ENCODE measurements at regions not wholly inside any gene's neighbourhood (a gene's known extent, or its start where the extent isn't known, plus 50 kb on each side); places are given as distances from the start of the nearest gene placed in this dataset.
A peak's percentile ranks its signal among the peaks of the same experiment; 100 is the strongest.
"Not testable (repeated sequence)": the region's sequence is repeated elsewhere in the genome, so short reads cannot be mapped to it uniquely, and the experiment has no call there.

GRCh38 chr3:176839901-176840300 is 357.4 kb downstream of the TBL1XR1 start:
- no peaks in the 10 kb centered on the region; the same call in none of the 2 replicates for H3K9me2 ChIP-seq (ENCODE audit: insufficient read depth)
- BruUV-seq (replicated peaks): no TSS peak
- no peaks in the 10 kb centered on the region for H4K20me1 ChIP-seq (ENCODE audit: insufficient read depth)
- no peak for TF ChIP-seq CTCF (conservative IDR thresholded peaks at IDR 0.05)
- no peak for TF ChIP-seq EZH2 (IDR thresholded peaks at IDR 0.05; ENCODE audit: low read depth)
- H3K27ac ChIP-seq: no peak overlapping the region
- ChIA-PET POLR2A (ENCODE audit: unreplicated experiment) (no interaction called here), CTCF (no interaction called here)
- no peaks in the 10 kb centered on the region for H3K79me2 ChIP-seq (ENCODE audit: low read depth)
- no peaks in the 10 kb centered on the region for H3K36me3 ChIP-seq (ENCODE audit: low read depth)
- intact Hi-C loops (cut with micrococcal nuclease; ENCODE audit: unreplicated experiment): no loop called here
- no peak overlapping the region for H3K4me2 ChIP-seq
- H3K9me3 ChIP-seq (ENCODE audit: insufficient read depth, low read depth): no peaks in the 10 kb centered on the region
- H2AFZ ChIP-seq: no peak overlapping the region
- no peak overlapping the region for H3K4me3 ChIP-seq
- no peaks in the 10 kb centered on the region for H3K27me3 ChIP-seq (ENCODE audit: insufficient read depth, low read depth)
- no peak for DNase-seq
- no peaks in the 10 kb centered on the region for H3F3A ChIP-seq (ENCODE audit: insufficient read depth, low read depth)
- no peaks in the 10 kb centered on the region for H3K4me1 ChIP-seq (replicated peaks; ENCODE audit: insufficient read depth)

- H4K20me1 ChIP-seq (ENCODE audit: insufficient read depth): no peaks in the 10 kb centered on the region
- no peak for TF ChIP-seq EZH2 (IDR thresholded peaks at IDR 0.05; ENCODE audit: low read depth)
- no peak for TF ChIP-seq CTCF (conservative IDR thresholded peaks at IDR 0.05)
- ChIA-PET POLR2A (ENCODE audit: unreplicated experiment) (no interaction called here), CTCF (no interaction called here)
- H3K4me2 ChIP-seq: no peak overlapping the region
- no peak overlapping the region for H3K27ac ChIP-seq
- no peaks in the 10 kb centered on the region for H3K79me2 ChIP-seq (ENCODE audit: low read depth)
- intact Hi-C loops (cut with micrococcal nuclease; ENCODE audit: unreplicated experiment): no loop called here
- no peaks in the 10 kb centered on the region; the same call in none of the 2 replicates for H3K9me2 ChIP-seq (ENCODE audit: insufficient read depth)
- no peaks in the 10 kb centered on the region for H3K27me3 ChIP-seq (ENCODE audit: insufficient read depth, low read depth)
- H3K4me1 ChIP-seq (replicated peaks; ENCODE audit: insufficient read depth): no peaks in the 10 kb centered on the region
- no TSS peak for BruUV-seq (replicated peaks)
- no peaks in the 10 kb centered on the region for H3K36me3 ChIP-seq (ENCODE audit: low read depth)
- H3F3A ChIP-seq (ENCODE audit: insufficient read depth, low read depth): no peaks in the 10 kb centered on the region
- H3K9me3 ChIP-seq (ENCODE audit: insufficient read depth, low read depth): no peaks in the 10 kb centered on the region
- H2AFZ ChIP-seq: no peak overlapping the region
- H3K4me3 ChIP-seq: no peak overlapping the region
- no peak for DNase-seq
These were observed 357.8 kb downstream of the TBL1XR1 start for GRCh38 chr3:176839466-176839865.

- DNase-seq; H3K27ac ChIP-seq; H2AFZ ChIP-seq; CTCF ChIA-PET; H3K9me2 ChIP-seq (ENCODE audit: insufficient read depth); H3K79me2 ChIP-seq (ENCODE audit: low read depth); POLR2A ChIA-PET (ENCODE audit: unreplicated experiment); H3K36me3 ChIP-seq (ENCODE audit: low read depth); H3K27me3 ChIP-seq (ENCODE audit: insufficient read depth, low read depth); BruUV-seq (replicated peaks); H4K20me1 ChIP-seq (ENCODE audit: insufficient read depth); H3K4me1 ChIP-seq (replicated peaks; ENCODE audit: insufficient read depth); H3F3A ChIP-seq (ENCODE audit: insufficient read depth, low read depth); H3K9me3 ChIP-seq (ENCODE audit: insufficient read depth, low read depth); intact Hi-C loops (cut with micrococcal nuclease; ENCODE audit: unreplicated experiment): not testable (repeated sequence)
- peak overlapping the region; percentile 22; the same call in 1 of the 2 replicates for H3K4me3 ChIP-seq
- peak overlapping the region; percentile 30; the same call in 1 of the 2 replicates for H3K4me2 ChIP-seq
These were observed 370.0 kb downstream of the TBL1XR1 start for GRCh38 chr3:176827244-176827643.

DNA sequence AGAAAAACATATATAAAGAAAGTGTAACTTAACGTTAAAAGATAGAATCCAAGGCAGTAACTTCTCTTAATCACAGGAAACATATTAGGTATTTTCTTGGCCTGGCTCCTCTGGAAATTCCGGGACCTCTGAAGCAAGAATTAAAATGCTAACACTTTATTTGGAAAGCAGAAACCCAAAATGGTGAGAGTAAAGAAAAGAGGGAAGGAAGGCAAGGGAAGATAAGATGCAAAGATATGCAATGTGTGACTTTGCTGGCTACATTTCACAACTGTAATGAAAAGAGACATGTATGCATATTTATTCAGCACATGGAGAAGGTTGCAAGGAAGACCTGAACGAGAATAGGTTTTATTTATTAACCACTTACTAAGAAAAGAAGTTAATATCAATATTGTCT is 372.5 kb downstream of the TBL1XR1 start:
- no peaks in the 10 kb centered on the region for H4K20me1 ChIP-seq (ENCODE audit: insufficient read depth)
- H3K9me3 ChIP-seq (ENCODE audit: insufficient read depth, low read depth): no peaks in the 10 kb centered on the region; the same call in none of the 2 replicates
- H3K79me2 ChIP-seq (ENCODE audit: low read depth): no peaks in the 10 kb centered on the region
- no TSS peak for BruUV-seq (replicated peaks)
- H3K4me1 ChIP-seq (replicated peaks; ENCODE audit: insufficient read depth): no peaks in the 10 kb centered on the region
- no peak overlapping the region for H3K27ac ChIP-seq
- no peaks in the 10 kb centered on the region for H3K9me2 ChIP-seq (ENCODE audit: insufficient read depth)
- TF ChIP-seq CTCF (conservative IDR thresholded peaks at IDR 0.05) (no peak), EZH2 (IDR thresholded peaks at IDR 0.05; ENCODE audit: low read depth) (no peak)
- no peak overlapping the region for H3K4me3 ChIP-seq
- H3F3A ChIP-seq (ENCODE audit: insufficient read depth, low read depth): no peaks in the 10 kb centered on the region
- H2AFZ ChIP-seq: no peak overlapping the region
- no peak overlapping the region for H3K4me2 ChIP-seq
- H3K36me3 ChIP-seq (ENCODE audit: low read depth): no peaks in the 10 kb centered on the region
- DNase-seq: no peak
- ChIA-PET POLR2A (ENCODE audit: unreplicated experiment) (no interaction called here), CTCF (no interaction called here)
- H3K27me3 ChIP-seq (ENCODE audit: insufficient read depth, low read depth): no peaks in the 10 kb centered on the region
- intact Hi-C loops (cut with micrococcal nuclease; ENCODE audit: unreplicated experiment): no loop called here

All from PC-9 (cell line).